Left ventricle myocardium superior (tissue), 1 donor: ENCODE measurements at regions not wholly inside any gene's neighbourhood (a gene's known extent, or its start where the extent isn't known, plus 50 kb on each side); places are given as distances from the start of the nearest gene placed in this dataset.
A peak's percentile ranks its signal among the peaks of the same experiment; 100 is the strongest.

Experiments
- ATAC-seq: fragments of 200-7000 bp; cut with Tn5 transposase; one replicate; pipeline ENCODE4 v1.9.1; 2020; ENCODE audit warnings: mild to moderate bottlenecking, moderate library complexity
- DNase-seq: peaks from one replicate; pipeline ENCODE4 v3.0.0-alpha.2; 2020
- intact Hi-C: fragments of 100-400 bp; cut with micrococcal nuclease; formaldehyde crosslinking; loops from one replicate; pipeline ENCODE4 v1.11.0; 2022
- donor health status: DM: no; HTN: yes; CAD: no; lungs with severe emphysema.

DNA sequence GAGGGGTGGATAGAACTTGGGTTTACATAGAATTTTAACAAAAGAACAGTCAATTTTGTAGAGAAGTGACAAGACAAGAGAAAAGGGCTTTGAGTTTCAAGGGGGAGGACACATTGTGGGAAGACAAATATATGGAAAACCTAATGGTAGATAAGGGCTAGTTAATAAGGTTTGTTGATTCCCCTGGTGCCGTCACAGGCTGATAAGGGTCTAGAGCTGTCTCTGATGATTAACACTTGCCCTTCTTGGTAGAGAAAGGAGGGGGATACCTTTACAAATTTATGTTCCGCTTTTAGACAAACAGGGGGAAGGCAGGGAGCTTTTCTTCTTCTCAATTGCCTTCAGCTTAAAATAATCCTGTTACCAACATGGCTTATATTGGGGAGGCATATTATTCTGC, 124.3 kb downstream of the ETS2 start:
- ATAC-seq (no peak), DNase-seq (no peak)
- intact Hi-C loops: no loop called here

DNA sequence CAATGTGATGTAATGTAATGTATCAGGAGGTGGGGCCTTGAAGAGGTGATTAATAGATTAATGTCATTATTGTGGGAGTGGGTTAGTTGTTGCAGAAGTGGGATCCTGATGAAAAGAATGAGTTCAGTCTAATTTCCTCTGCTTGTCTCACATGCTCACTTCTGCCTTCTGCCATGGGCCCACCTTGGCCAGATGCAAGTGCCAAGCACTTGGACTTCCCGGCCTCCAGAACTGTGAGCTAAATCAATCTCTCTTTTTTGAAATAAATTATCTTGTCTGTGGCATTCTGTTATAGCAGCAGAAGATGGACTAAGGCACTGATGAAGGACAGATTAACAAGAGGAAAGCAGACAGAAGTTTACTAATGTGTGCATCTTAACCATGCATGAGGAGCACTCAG, 123.9 kb downstream of the ETS2 start:
- no peak for DNase-seq
- intact Hi-C loops: loop anchor here (10.0 kb wide), 1 partner anchor 125 kb away; the partner anchor contains the start of gene ETS2
- ATAC-seq: no peak

DNA sequence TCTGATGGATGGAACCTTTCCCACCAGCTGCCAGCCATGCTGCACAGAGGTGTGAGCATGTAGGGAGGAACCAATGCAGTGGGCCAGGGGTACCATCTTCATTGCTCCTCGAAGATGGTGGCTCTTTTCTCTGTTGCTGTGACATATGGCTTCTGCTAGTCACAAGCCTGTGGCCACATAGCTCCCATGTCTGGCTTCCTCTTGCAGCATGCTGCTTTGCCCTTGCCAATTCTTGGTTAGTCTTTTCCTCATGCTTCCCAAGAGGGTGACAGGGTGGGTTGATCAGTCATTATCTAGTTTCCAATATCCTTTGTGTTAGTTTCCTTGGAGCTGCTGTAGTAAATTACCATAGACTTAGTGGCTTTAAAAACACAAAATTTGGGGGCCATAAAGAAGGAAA, 123.4 kb downstream of the ETS2 start:
- ATAC-seq: no peak
- DNase-seq: no peak
- intact Hi-C loops: loop anchor here (10.0 kb wide), 1 partner anchor 124 kb away; the partner anchor contains the start of gene ETS2

DNA sequence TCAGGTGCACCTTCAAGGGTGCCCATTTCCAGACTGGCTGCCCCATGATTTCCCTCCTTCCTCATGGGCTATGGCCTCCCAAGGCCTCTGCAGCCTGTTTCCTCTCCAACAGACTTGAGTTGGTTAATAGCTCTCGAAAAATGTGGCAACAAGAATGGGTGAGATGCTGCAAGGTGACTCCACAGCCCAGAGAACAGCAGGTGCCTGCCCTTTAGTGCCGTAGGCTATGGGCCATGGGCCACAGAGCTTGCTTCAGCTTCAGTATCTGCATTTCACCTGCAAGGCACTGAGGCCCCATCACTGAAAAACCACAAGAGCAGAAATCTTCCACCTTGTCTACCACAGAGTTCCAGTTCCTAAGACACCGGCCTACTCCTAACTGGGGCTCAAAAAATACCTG, 122.0 kb downstream of the ETS2 start:
- intact Hi-C loops: loop anchor here (10.0 kb wide), 1 partner anchor 123 kb away; the partner anchor contains the start of gene ETS2
- ATAC-seq (no peak), DNase-seq (no peak)

DNA sequence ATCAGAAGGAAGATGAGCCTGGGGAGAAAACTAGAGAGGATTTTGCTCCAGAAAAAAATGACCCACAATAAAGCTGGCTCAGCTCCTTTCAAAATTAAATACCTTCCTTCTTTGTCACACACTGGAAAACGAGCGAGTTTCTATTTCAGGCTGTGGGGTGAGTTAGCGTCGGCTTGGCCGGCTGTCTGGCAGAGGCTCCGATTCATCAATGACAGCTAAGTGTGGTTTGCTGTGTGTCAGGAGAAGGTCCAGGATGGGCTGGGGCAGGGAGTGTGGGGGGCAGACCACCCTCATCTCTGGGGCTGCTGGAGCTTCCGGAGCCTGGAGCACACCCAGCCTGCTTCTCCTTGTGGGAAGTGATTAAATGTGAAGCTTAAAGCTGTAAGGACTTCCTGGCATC, 120.2 kb downstream of the ETS2 start:
- intact Hi-C loops: loop anchor here (10.0 kb wide), 1 partner anchor 121 kb away; the partner anchor contains the start of gene ETS2
- DNase-seq (peak; percentile 72), ATAC-seq (peak; percentile 92)

DNA sequence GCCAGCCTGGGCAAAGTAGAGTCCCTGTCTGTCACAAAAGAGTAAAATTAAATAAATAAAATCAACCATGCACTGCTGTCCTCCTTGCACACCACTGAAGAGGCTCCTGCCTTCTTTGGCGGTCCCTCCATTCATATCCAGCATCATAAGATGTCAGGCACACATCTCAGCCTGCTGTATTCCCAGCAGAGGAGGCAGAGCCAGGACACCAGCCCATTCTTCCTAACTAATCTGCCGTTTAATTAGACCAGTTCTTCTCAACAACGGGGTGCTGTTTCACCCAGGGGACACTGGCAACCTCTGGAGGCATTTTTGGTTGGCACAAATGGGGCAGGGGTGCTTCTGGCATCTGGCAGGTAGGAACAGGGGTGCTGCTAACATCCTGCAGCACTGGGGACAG, 119.7 kb downstream of the ETS2 start:
- ATAC-seq (peak; percentile 27), DNase-seq (no peak)
- intact Hi-C loops: loop anchor here (10.0 kb wide), 1 partner anchor 121 kb away; the partner anchor contains the start of gene ETS2

DNA sequence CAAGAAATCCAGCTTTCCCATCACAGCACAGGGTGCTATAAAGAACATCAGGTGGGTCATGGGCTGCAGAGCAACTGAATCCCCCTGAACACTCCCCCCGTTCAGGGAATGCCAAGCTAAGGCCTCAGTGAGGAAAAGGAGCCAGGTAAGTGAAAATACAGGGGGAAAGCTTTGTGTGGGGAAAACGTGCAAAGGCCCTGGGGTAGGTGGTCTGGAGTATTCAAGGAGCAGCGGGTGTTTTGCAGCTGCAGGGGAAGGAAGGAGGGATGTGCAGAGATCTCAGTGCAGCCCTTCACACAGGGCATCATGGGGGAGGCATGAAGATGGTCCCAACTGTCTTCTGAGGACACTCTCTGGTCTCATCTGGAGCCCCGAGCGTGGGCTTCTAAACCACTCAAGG, 119.2 kb downstream of the ETS2 start:
- ATAC-seq (no peak), DNase-seq (no peak)
- intact Hi-C loops: loop anchor here (10.0 kb wide), 1 partner anchor 120 kb away; the partner anchor contains the start of gene ETS2

DNA sequence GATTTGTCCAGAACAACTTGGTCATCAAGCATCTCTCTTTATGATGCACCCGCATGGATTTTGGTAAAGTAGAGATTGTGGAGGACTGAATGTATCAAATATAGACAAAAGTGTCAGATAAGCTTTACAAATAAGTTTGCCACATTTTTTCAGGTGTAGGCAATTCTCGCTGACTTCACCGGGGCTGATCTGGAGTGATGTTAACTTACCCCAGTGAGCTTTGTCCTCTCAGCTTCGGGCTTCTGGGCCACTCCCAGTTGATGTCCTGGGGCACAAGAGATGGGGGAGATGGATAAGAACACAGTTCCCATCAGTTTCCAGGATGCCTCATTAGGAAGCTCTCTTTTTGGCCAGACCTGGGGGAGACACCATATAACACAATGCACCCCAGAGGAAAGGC, 117.7 kb downstream of the ETS2 start:
- DNase-seq (no peak), ATAC-seq (no peak)
- intact Hi-C loops: loop anchor here (10.0 kb wide), 1 partner anchor 119 kb away; the partner anchor contains the start of gene ETS2

DNA sequence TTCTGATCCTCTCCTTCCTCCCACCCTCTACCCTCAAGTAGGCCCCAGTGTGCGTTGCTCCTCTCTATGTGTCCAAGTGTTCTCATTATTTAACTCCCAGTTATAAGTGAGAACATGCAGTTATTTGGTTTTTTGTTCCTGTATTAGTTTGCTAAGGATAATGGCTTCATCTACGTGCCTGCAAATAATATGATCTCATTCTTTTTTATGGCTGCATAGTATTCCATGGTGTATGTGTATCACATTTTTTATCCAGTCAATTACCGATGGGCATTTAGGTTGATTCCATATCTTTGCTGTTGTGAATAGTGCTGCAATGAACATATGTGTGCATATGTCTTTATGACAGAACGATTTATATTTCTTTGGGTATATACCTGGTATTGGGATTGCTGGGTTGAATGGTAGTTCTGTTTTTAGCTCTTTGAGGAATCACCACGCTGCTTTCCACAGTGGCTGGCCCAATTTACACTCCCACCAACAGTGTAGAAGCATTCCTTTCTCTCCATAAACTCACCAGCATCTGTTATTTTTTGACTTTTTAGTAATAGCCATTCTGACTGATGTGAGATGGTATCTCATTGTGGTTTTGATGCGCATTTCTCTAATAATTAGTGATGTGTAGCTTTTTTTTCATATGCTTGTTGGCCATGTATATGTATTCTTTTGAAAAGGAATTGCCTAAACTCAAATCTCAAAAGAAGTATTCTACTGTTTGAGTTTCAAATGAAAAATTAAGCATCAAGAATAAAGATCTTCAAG, 116.9 kb downstream of the ETS2 start:
- intact Hi-C loops: loop anchor here (10.0 kb wide), 1 partner anchor 118 kb away; the partner anchor contains the start of gene ETS2
- ATAC-seq: no peak
- DNase-seq: no peak

DNA sequence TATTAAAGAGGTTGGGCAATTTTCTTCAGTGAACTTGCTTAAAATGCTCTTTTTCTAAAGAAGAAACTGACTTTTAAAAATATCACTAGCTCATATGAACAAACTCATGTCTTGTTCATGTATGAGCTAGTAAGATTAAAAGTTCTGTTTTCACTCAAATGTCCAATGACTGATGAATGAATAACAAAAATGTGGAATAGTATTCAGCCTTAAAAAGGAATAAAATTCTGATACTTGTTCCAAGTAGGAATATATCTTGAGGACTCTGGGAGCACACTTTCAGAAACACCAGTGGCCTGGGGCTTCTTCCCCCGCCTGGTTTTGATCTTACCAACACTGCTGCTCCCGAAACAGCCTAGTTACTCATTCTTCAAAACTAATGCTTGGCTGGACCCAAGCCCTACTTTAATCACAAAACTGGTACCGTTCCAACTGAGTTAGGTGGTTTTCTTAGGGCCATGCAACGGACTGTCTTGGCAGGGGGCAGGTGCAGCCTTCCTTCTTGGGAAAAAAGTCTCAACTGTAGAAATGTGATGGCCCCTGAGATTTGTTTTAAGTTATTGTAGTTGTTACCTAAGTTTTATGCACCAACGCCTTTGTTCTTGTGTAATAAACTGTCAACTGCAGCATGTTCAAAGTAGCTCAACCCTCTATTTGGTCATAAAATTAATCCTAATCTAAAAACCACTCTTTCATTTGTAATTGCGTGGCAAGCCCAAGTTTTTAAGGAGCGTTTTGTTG, 116.0 kb downstream of the ETS2 start:
- intact Hi-C loops: loop anchor here (10.0 kb wide), 1 partner anchor 117 kb away; the partner anchor contains the start of gene ETS2
- ATAC-seq: no peak
- no peak for DNase-seq

DNA sequence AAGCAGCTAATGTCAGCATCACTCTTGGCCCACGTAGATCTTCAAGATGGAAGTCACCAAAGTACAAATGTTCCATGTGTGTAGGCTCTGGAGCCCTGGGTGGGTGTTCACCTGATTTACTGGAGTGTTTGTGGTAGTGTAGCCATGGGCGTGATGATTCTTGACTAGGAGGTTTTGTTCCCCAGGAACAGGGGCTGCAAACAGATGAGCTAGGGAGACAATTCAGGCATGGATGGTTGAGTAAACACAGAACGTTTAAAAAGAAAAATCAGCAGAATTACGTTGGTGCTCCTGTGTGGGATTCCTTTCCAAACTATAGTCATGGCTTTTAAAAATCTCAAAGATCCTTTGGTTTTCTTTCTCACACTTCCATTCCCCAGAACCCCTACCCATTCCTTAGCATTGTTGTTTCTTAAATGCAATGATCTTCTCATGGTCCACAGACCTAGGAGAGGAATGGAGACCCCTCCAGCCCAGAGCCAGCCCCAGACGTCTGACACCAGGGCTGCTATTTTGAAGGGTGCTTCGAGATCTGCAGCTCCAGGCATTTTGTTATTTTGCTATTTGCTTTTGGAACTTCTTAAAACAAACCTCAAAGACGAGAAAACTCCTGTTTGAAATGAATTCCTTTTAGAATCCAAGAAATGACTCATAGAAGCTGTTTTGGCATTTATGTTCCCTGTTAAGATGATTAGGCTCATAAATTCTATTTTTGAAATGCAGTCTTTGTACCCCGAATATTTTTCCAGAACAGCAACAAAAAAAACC, 115.1 kb downstream of the ETS2 start:
- no peak for ATAC-seq
- intact Hi-C loops: loop anchor here (10.0 kb wide), 1 partner anchor 116 kb away; the partner anchor contains the start of gene ETS2
- DNase-seq: no peak

DNA sequence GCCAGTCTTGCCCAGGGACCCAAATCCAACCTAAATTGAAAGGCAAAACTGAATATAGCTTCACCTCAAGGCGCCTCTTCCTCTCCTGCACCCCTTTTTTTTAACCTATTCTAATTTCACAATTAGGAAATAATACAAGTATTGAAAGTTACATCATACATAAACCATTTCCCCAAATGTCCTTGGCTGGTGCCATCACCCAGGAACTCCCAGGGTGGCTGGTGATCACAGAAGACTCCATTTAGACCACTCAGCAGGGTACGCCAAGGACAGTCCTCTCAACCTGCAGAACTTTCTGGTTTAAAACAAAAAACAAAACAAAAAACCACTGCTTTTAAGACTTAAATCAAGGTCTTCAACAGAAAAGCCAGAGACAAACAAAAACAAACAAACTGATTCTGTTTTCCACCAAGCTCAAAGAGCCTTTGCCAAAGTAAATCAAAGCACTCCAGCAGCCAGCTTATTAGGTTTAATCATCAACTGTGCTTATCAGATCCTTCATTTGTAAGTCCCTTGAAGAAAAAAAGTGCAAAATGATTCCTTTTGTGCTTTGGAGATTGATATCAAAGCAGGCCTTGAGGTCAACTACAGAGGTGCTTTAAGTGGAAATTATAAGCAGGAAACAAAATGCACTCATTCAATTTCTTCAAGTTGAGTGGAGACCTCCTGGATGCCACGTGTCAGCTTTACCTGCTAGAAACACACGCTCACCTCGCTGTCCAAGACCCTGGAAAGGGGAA, 113.0 kb downstream of the ETS2 start:
- DNase-seq (no peak), ATAC-seq (no peak)
- intact Hi-C loops: no loop called here

DNA sequence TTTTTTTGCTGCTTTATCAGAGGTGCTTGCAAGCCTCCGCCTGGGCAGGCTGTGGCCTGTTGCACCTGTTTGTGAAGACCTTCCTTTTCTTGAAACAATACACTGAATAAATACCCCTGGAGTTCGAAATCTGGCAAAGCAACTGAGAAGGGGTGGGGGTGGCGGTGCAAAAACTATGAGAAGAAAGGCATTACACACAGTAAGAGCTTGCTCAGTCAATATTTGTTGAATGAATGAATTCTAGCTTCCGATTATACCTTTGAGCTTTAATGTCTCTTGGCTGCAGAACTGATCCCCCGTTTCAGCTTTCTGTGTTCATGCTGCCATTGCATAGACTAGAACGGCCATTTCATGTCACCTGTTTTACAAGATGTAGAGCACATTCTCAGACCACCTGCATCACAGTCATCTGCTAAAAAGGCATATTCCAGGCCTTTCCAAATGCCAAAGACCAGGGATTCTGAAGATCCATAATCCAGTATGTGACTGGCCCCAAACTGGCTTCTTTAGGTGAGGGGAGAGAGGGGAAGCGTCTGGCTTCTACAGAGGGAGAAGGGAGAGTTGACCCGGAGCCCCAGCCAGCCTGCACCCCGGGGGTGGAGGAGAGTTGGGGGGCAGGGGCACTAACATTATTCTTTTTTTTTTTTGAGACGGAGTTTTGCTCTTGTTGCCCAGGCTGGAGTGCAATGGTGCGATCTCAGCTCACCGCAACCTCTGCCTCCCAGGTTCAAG, 111.5 kb downstream of the ETS2 start:
- ATAC-seq: no peak
- intact Hi-C loops: no loop called here
- no peak for DNase-seq

DNA sequence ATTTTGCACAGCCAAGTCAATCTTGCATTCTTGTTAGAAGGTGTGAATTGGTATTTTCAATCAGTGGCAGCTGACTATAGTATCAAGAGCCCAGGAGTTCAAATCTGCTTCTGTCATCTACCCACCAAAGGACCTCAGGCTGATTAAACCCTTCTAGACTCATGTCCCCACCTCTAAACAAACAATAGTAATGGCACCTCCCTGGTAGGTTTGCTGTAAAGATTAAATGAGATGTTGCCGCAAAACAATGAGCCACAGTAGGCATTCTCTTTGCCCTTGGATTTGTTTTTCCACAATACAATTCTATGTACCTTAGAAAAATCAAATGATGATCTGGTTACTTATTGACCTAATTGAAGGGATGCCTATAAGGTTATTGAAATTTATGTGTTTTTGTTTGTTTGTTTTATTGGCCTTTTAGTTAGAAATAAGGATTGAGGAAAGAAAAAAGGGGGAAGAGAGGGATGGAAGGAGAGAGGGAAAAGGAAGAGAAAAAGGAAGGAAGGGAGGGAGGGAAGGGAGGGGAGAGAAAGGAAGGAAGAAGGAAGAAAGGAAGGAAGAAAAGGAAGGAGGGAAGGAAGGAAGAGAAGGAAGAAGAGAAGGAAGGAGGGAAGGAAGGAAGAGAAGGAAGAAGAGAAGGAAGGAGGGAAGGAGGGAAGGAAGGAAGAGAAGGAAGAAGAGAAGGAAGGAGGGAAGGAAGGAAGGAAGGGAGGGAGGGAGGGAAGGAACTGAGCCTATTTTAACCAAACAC, 110.7 kb downstream of the ETS2 start:
- intact Hi-C loops: no loop called here
- ATAC-seq (no peak), DNase-seq (no peak)

DNA sequence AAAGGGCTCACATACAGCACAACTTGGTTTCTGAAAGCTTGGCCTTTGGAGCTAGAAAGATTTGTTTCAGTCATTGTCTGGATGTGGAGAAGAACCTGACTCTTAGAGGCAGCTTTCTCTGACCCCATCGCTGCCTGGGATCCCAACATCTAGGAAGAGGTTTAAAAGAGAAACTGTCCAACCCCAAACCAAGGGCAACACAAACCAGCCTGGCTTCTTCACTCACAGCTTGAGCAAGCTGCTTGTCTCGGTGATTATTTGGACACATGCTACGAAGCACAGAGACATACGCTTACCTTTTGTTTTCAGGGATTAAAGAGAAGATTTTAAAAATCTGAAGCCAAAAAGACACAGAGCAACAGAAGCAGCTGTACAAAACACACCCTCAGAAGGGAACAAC, 109.8 kb downstream of the ETS2 start:
- ATAC-seq (no peak), DNase-seq (no peak)
- intact Hi-C loops: no loop called here

DNA sequence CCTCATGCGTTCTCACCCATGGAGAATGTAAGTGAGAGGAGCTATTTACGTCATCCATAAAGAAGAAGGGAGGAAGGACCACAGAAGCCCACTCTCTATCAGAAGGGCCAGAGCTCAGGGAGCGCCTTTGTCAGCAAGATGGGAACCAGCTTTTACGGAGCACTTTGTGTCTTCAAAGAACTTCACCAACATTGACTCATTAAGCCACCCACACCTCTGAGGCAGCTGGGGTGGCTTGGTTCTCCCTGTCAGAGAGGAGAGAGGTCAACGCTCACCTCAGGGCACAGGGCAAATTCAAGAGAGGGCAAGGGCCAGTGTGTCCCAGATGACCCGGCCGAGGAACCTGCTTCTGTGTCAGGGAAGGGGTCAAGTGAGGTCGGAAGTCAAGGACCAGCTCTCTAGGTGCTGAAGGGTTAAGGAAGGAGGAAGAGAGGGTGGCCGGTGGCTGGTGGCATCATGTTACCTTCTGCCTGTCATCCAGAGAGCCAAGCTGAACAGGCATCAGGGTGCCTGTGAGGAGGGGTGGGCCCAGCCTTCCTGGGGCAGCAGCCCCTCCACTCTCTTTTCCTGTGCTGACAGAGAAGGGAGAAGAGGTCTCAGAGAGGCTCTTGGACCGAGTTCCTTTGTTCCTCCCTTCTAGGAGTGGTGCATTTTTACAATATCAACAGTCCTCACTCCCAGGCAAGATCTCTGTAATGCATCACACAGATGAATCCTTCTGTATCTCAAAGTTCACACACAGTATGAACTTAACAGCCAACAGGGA, 109.0 kb downstream of the ETS2 start:
- ATAC-seq (no peak), DNase-seq (no peak)
- intact Hi-C loops: no loop called here
